BJ (cell line): ENCODE measurements at regions not wholly inside any gene's neighbourhood (a gene's known extent, or its start where the extent isn't known, plus 50 kb on each side); places are given as distances from the start of the nearest gene placed in this dataset.
"Not testable (repeated sequence)": the region's sequence is repeated elsewhere in the genome, so short reads cannot be mapped to it uniquely, and the experiment has no call there.

Source experiments
- CTCF ChIA-PET: fragments of 350-600 bp; formaldehyde crosslinking; extraction: SDS; loops from one replicate; lab custom pipeline; 2021; ENCODE audit warnings: antibody characterized with exemption, inconsistent platforms; lab: Yijun Ruan, JAX
- POLR2A ChIA-PET: fragments of 300-600 bp; sonication (Branson Sonifier 250); formaldehyde crosslinking; extraction: SDS; loops from one replicate; lab custom pipeline; 2021; ENCODE audit warnings: antibody characterized with exemption; lab: Charles Lee
- DNase-seq: peaks from one replicate; pipeline ENCODE4 v3.0.0-alpha.2; 2011; ENCODE audit warnings: low read depth
- H3K27me3 ChIP-seq: 2 replicates; pipeline ENCODE4 v1.6.0; 2011; ENCODE audit warnings: low read length; ENCODE audit not compliant: control insufficient read depth, insufficient read depth
- H3K36me3 ChIP-seq: 2 replicates; pipeline ENCODE4 v1.5.1; 2011; ENCODE audit warnings: low read length; ENCODE audit not compliant: control insufficient read depth, insufficient read depth
- H3K4me3 ChIP-seq: 2 replicates; pipeline ENCODE4 v1.5.1; 2011; ENCODE audit warnings: low read depth, mild to moderate bottlenecking, control low read depth, low read length
- CTCF ChIP-seq: IDR thresholded peaks from 2 replicates; pipeline ENCODE4 v1.5.1; 2011; ENCODE audit warnings: low read depth, mild to moderate bottlenecking, control low read depth, inconsistent platforms, low read length, moderate library complexity; ENCODE audit not compliant: insufficient read depth

GRCh38 chr17:27180322-27180721, 113.6 kb upstream of the WSB1 start:
- no peak overlapping the region for H3K4me3 ChIP-seq
- TF ChIP-seq CTCF: no peak
- DNase-seq: no peak
- no peaks in the 10 kb centered on the region for H3K36me3 ChIP-seq
- H3K27me3 ChIP-seq: no peaks in the 10 kb centered on the region
- POLR2A ChIA-PET: no interaction called here
- CTCF ChIA-PET: no interaction called here

GRCh38 chr17:27181379-27181925, 112.5 kb upstream of the WSB1 start:
- H3K4me3 ChIP-seq, DNase-seq, H3K27me3 ChIP-seq, CTCF ChIA-PET, POLR2A ChIA-PET, H3K36me3 ChIP-seq: not testable (repeated sequence)

GRCh38 chr17:27181935-27182334, 112.0 kb upstream of the WSB1 start:
- no peak for DNase-seq
- Histone ChIP-seq H3K27me3 (no peaks in the 10 kb centered on the region), H3K36me3 (no peaks in the 10 kb centered on the region), H3K4me3 (no peak overlapping the region)
- POLR2A ChIA-PET: no interaction called here
- CTCF ChIA-PET: no interaction called here
- TF ChIP-seq CTCF: no peak

- peak; percentile 59 for TF ChIP-seq CTCF
- POLR2A ChIA-PET, H3K27me3 ChIP-seq, H3K4me3 ChIP-seq, DNase-seq, H3K36me3 ChIP-seq: not testable (repeated sequence)
- CTCF ChIA-PET: interaction anchor here (1.3 to 2.4 kb wide), 3 partner anchors 38 to 455 kb away, joined by 3 to 9 read pairs (median 4); no protein-coding TSS in a partner anchor
Observed at GRCh38 chr17:27197505-27197904, 96.4 kb upstream of the WSB1 start.

- ChIA-PET POLR2A (no interaction called here), CTCF (interaction anchor here (0.9 to 1.1 kb wide), 2 partner anchors 133 to 556 kb away, joined by 3 to 6 read pairs; no protein-coding TSS in a partner anchor)
- no peak for TF ChIP-seq CTCF
- no peaks in the 10 kb centered on the region; the same call in none of the 2 replicates for H3K27me3 ChIP-seq
- no peak overlapping the region for H3K4me3 ChIP-seq
- no peaks in the 10 kb centered on the region for H3K36me3 ChIP-seq
- no peak for DNase-seq
Observed at GRCh38 chr17:27199948-27200347, 94.0 kb upstream of the WSB1 start.

- Histone ChIP-seq H3K36me3 (no peaks in the 10 kb centered on the region), H3K27me3 (no peaks in the 10 kb centered on the region; the same call in none of the 2 replicates), H3K4me3 (no peak overlapping the region)
- ChIA-PET CTCF (interaction anchor here (0.9 to 1.1 kb wide), 2 partner anchors 132 to 556 kb away, joined by 3 to 6 read pairs; no protein-coding TSS in a partner anchor), POLR2A (no interaction called here)
- TF ChIP-seq CTCF: no peak
- DNase-seq: no peak
Observed at GRCh38 chr17:27200476-27200875, 93.4 kb upstream of the WSB1 start.
